Aorta (tissue), 5 donors: ENCODE measurements at regions not wholly inside any gene's neighbourhood (a gene's known extent, or its start where the extent isn't known, plus 50 kb on each side); places are given as distances from the start of the nearest gene placed in this dataset.

Experiments used
- ATAC-seq: fragments of 200-7000 bp; cut with Tn5 transposase; one replicate; pipeline ENCODE4 v1.9.1; 2022; ENCODE audit warnings: moderate library complexity; ENCODE audit not compliant: low FRiP score
- DNase-seq, 2 donors: peaks; one replicate each; pipeline ENCODE4 v3.0.0-alpha.2; 2020
- H3K27ac ChIP-seq, 2 donors: one replicate each; pipeline ENCODE4 v1.5.1; 2013; ENCODE audit warnings: low read length in 2 of 2, mild to moderate bottlenecking in 2 of 2, moderate library complexity in 2 of 2, control low read depth in 1 of 2, inconsistent platforms in 1 of 2, low read depth in 1 of 2
- H3K27me3 ChIP-seq, 2 donors: one replicate each; pipeline ENCODE4 v1.6.1; 2013; ENCODE audit warnings: control low read depth in 1 of 2, low read length in 1 of 2, mild to moderate bottlenecking in 1 of 2, moderate library complexity in 1 of 2; ENCODE audit not compliant: insufficient read depth in 2 of 2, control insufficient read depth in 1 of 2
- H3K36me3 ChIP-seq, 2 donors: one replicate each; pipeline ENCODE4 v1.6.1; 2013; ENCODE audit warnings: control low read depth in 1 of 2, low read length in 1 of 2, mild to moderate bottlenecking in 1 of 2; ENCODE audit not compliant: insufficient read depth in 2 of 2, control insufficient read depth in 1 of 2
- H3K4me1 ChIP-seq, 2 donors: one replicate each; pipeline ENCODE4 v1.6.1; 2013; ENCODE audit warnings: low read length in 2 of 2, control low read depth in 1 of 2, mild to moderate bottlenecking in 1 of 2, moderate library complexity in 1 of 2; ENCODE audit not compliant: insufficient read depth in 2 of 2, control insufficient read depth in 1 of 2
- H3K4me3 ChIP-seq, 2 donors: one replicate each; pipeline ENCODE4 v1.5.1; 2013; ENCODE audit warnings: low read length in 2 of 2, control low read depth in 1 of 2, mild to moderate bottlenecking in 1 of 2
- H3K9me3 ChIP-seq: one replicate; pipeline ENCODE4 v1.6.1; 2013; ENCODE audit warnings: mild to moderate bottlenecking, low read length; ENCODE audit not compliant: control insufficient read depth
- WGBS, 2 donors: extraction: QIAGEN DNeasy Blood & Tissue Kit; methylation state at CpG; one replicate each; pipeline ENCODE4 v1.1.7; 2013; 5-methylcytosine and 5-hydroxymethylcytosine counted together
- intact Hi-C, 2 donors: fragments of 100-400 bp; cut with DNase I; formaldehyde crosslinking; loops; one replicate each; pipeline versions ENCODE4 v1.14.2 to v1.15.0; 2022
- donor health status: healthy with polysubstance abuse.
- donor health status: Bipolar disorder and iron deficiency.
- donor health status: DM: no; HTN: no; CAD: no.
- donor health status: DM: no; HTN: no; CAD: no.
- donor health status: DM: yes; HTN: yes; CAD: no.

DNA sequence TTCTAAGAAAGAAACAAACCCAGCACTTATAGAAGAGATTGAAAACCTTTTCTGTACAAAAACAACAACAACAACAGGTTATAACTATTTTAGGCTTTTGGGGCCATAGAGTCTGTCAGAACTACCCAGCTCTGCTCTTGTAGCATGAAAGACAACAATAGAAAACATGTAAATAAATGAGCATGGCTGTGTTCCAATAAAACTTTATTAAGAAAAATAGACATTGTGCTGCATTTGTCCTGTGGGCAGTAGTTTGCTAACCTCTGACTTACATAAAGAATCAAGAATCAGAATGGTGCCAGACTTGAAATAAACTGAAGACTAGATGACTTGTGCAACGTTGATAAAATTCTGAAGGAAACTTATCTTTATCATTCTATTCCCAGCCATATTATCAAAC, 617.5 kb downstream of the DIAPH3 start:
- WGBS, 2 donors: 63 to 65% methylated on average over 1 of the region's 1 CpG
- intact Hi-C loops: no loop called here

DNA sequence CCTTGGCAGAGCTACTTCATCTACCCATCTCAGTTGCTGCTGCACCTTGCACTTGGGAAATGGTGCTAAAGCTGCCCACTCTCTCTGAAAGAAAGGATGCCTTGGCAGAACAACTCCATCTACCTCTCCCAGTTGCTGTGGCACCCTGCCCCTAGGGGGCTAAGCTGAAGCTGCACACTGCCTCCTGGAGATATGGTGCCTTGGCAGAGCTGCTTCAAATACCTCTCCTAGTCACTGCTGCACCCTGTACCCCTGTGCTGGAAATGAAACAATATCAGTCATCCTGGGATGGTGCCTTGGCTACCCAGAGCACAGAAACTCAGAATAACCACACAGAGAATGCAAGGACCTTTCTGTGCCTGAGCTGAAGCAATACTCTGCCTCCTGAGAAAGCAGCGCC, 615.8 kb downstream of the DIAPH3 start:
- intact Hi-C loops: no loop called here
- Histone ChIP-seq H3K4me3 (no peak overlapping the region), H3K27ac (no peak overlapping the region), H3K36me3 (no peaks in the 10 kb centered on the region), H3K4me1 (no peaks in the 10 kb centered on the region), H3K9me3 (peaks cover 3% of the 10 kb centered on the region), H3K27me3 (peaks cover 0 to 1% of the 10 kb centered on the region in 2 donors)
- peak; percentile 36 for ATAC-seq
- no peak for DNase-seq
- 94 to 95% methylated on average over 1 of the region's 1 CpG for WGBS, 2 donors

More for the DNA sequence above, 617.5 kb downstream of the DIAPH3 start:
- DNase-seq (no peak), ATAC-seq (no peak)
- Histone ChIP-seq H3K4me3 (no peak overlapping the region), H3K27me3 (peaks cover 0 to 1% of the 10 kb centered on the region in 2 donors), H3K9me3 (peaks cover 3% of the 10 kb centered on the region), H3K4me1 (no peaks in the 10 kb centered on the region), H3K36me3 (no peaks in the 10 kb centered on the region), H3K27ac (no peak overlapping the region)

DNA sequence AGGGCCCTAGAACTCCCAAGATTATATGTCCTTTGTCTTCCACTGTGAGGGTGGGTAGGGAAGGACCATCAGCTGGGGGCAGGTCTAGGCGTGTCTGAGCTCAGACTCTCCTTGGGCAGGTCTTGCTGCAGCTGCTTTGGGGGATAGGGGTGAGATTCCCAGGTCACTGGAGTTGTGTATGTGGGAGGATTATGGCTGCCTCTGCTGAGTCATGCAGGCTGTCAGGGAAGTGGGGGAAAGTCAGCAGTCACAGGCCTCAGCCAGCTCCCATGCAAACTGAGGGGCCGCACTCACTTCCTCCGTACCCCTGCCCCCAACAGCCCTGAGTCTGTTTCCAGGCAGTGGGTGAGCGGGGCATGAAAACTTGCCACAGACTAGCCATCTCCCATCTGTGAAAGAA, 600.8 kb downstream of the DIAPH3 start:
- Histone ChIP-seq H3K27ac (no peak overlapping the region), H3K4me3 (no peak overlapping the region), H3K4me1 (no peaks in the 10 kb centered on the region), H3K27me3 (no peaks in the 10 kb centered on the region), H3K9me3 (no peaks in the 10 kb centered on the region), H3K36me3 (no peaks in the 10 kb centered on the region)
- no peak for ATAC-seq
- DNase-seq: no peak
- intact Hi-C loops: no loop called here
- WGBS, 2 donors: 94 to 95% methylated on average over 4 of the region's 4 CpGs

DNA sequence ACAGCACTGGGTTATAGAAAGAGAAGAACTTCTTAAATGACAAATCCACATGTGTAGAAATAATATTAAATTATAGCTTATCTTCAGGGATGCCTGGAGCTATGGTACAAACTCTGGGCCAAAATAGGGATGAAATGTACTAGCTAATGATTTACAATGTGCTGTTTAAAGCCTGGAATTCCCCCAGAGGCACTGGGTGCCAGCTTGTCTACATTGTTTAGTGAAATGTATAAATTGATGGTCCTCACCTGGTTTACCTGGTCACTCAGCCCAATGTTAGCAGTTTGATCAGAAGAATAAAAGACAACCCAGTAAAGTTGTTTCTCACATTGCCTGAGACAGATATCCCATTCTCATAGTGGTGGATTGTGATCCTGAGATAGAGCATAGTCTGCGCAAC, 597.2 kb downstream of the DIAPH3 start:
- Histone ChIP-seq H3K27me3 (no peaks in the 10 kb centered on the region), H3K36me3 (no peaks in the 10 kb centered on the region), H3K4me1 (no peaks in the 10 kb centered on the region), H3K4me3 (no peak overlapping the region), H3K9me3 (no peaks in the 10 kb centered on the region), H3K27ac (no peak overlapping the region)
- ATAC-seq: no peak
- WGBS, 2 donors: 97 to 100% methylated on average over 1 of the region's 1 CpG
- intact Hi-C loops: no loop called here
- no peak for DNase-seq

DNA sequence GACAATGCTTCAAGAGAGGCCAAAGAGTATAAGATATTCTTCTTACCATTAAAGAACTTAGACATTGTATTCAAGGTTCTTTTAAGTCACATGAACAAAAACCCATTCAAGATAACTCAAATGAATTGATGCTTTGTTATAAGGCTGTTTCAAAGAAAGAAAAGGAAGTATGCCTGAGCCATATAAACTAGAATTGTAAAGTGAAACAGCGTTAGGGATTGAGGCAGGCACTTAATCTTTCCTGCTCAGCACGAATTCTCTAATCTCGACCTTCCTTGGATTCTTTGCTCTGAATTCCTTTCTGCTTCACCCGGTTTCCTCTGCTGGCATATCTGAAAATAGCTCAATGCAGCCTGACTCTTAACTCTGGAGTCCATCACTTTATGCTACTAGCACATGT, 595.4 kb downstream of the DIAPH3 start:
- Histone ChIP-seq H3K27ac (no peak overlapping the region), H3K4me3 (no peak overlapping the region), H3K27me3 (no peaks in the 10 kb centered on the region), H3K4me1 (no peaks in the 10 kb centered on the region), H3K36me3 (no peaks in the 10 kb centered on the region), H3K9me3 (no peaks in the 10 kb centered on the region)
- WGBS, 2 donors: 14 to 17% methylated on average over 4 of the region's 4 CpGs
- ATAC-seq (no peak), DNase-seq (no peak)
- intact Hi-C loops: no loop called here

DNA sequence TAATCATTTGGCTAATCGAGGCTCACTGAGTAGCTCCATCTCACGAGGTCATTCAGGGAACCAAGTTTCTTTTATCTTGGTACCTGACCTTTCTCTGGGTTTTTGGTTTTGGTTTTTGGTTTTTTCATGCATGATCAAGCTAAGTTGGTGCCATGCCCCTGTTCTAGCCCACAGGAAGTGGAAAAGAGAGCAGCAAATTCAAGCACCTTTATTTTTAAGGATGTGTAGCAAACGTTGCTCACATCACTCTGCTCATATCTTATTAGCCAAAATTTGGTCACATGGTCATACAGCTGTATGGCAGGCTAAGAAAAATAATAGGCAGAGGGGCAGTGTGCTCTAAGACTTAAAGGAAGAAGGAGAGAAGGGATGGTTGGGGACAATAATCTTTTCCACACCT, 593.5 kb downstream of the DIAPH3 start:
- DNase-seq: no peak
- H3K9me3 ChIP-seq: no peaks in the 10 kb centered on the region
- no peaks in the 10 kb centered on the region for H3K4me1 ChIP-seq
- no peak overlapping the region for H3K27ac ChIP-seq
- 66% methylated on average over 3 of the region's 3 CpGs for WGBS, 2 donors
- intact Hi-C loops: no loop called here
- ATAC-seq: no peak
- no peak overlapping the region for H3K4me3 ChIP-seq
- no peaks in the 10 kb centered on the region for H3K36me3 ChIP-seq
- H3K27me3 ChIP-seq: no peaks in the 10 kb centered on the region

DNA sequence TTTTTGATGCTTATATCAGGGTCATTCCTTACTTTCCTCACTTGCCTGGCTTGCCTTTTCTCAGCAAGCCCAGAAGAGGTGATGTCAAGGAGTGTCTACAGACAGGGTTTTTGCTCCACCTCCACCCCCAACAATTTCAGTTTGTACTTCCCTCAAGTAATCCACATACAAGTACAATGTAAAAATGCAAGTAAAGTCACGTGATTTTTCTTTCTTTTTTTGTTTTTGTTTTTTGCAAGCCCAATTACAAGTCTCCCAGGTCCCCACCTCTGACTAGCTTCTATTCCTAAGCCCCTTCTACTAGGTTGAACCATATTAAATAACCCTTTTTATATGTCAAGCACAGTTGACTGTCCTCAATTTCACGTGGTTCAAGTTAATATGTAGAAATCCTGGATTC, 579.6 kb downstream of the DIAPH3 start:
- Histone ChIP-seq H3K36me3 (no peaks in the 10 kb centered on the region), H3K27me3 (no peaks in the 10 kb centered on the region), H3K27ac (no peak overlapping the region), H3K4me1 (no peaks in the 10 kb centered on the region), H3K4me3 (no peak overlapping the region), H3K9me3 (no peaks in the 10 kb centered on the region)
- intact Hi-C loops: no loop called here
- no peak for DNase-seq
- ATAC-seq: no peak
- 86 to 89% methylated on average over 2 of the region's 2 CpGs for WGBS, 2 donors

DNA sequence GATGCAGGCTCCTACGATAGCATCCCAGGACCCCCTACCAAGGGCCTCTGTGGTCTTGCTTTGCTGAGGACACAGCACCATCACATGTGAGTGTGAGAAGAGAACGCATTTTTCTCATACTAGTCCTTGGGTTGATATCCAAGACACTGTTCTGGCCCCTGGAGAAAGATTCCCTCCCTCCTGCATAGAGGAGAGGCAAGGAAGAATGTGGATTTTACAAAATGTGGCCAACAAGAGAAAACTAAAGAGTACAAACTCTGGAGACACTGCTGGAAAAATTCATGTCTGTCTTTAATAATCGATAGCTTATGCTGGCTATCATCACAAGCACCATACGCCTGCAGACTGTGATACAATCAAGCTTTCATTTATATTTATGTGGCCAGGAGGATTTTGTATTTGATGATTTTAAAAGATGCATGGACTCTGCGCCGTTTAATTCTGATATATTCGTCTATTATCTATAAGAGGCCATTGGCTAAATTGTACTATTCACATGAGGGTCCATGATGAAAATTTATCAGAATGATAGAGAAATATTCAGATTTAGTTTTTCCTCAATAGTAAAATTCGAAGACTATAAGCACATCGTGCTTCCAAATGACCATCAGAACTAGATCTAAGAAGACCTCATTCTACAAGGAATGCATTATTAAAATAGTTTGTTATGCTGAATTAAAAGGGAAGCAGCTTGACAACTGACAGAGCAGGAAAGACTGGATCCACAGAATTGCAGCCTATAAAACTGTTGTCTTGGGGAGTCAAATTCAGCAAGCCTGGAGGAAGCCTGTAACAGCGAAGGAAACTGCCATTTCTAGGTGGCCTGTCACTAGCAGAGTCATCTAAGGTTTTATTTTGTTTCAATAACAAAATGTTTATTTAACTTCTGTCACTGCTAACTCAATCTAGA, 578.7 kb downstream of the DIAPH3 start:
- ATAC-seq (no peak), DNase-seq (no peak)
- H3K4me1 ChIP-seq: no peaks in the 10 kb centered on the region
- H3K4me3 ChIP-seq: no peak overlapping the region
- H3K9me3 ChIP-seq: no peaks in the 10 kb centered on the region
- H3K27me3 ChIP-seq: no peaks in the 10 kb centered on the region
- no peaks in the 10 kb centered on the region for H3K36me3 ChIP-seq
- intact Hi-C loops: no loop called here
- no peak overlapping the region for H3K27ac ChIP-seq
- WGBS, 2 donors: 85 to 89% methylated on average over 10 of the region's 10 CpGs

DNA sequence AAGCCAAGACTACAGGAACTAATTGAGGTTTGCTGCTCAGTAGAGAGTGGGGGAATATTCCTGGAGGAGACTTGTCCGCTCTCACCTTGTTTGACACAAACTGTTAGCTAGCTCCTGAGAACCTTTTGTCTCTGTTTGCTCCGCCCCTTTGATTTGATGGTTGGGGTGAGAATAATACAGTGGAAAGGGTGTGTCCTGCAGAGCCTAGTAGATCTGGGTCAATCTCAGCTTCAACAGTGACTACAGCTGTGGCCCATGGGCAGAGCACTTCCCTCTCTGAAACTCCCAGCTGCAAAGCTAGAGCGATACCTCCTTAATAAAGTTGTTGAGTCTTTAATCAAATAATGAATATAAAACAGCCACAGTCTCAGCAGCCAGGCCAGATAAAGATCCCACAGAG, 576.7 kb downstream of the DIAPH3 start:
- H3K36me3 ChIP-seq: no peaks in the 10 kb centered on the region
- ATAC-seq (no peak), DNase-seq (no peak)
- H3K27ac ChIP-seq: no peak overlapping the region
- no peaks in the 10 kb centered on the region for H3K27me3 ChIP-seq
- WGBS, 2 donors: 65 to 81% methylated on average over 3 of the region's 3 CpGs
- intact Hi-C loops: no loop called here
- no peaks in the 10 kb centered on the region for H3K4me1 ChIP-seq
- H3K9me3 ChIP-seq: peaks cover 2% of the 10 kb centered on the region
- no peak overlapping the region for H3K4me3 ChIP-seq
